ENCODE measurements at regions not wholly inside any gene's neighbourhood (a gene's known extent, or its start where the extent isn't known, plus 50 kb on each side); places are given as distances from the start of the nearest gene placed in this dataset.

- TF ChIP-seq EZH2 (IDR thresholded peaks at IDR 0.05; ENCODE audit: borderline replicate concordance, low read length) = no peak
- TF ChIP-seq, protein P1, sequence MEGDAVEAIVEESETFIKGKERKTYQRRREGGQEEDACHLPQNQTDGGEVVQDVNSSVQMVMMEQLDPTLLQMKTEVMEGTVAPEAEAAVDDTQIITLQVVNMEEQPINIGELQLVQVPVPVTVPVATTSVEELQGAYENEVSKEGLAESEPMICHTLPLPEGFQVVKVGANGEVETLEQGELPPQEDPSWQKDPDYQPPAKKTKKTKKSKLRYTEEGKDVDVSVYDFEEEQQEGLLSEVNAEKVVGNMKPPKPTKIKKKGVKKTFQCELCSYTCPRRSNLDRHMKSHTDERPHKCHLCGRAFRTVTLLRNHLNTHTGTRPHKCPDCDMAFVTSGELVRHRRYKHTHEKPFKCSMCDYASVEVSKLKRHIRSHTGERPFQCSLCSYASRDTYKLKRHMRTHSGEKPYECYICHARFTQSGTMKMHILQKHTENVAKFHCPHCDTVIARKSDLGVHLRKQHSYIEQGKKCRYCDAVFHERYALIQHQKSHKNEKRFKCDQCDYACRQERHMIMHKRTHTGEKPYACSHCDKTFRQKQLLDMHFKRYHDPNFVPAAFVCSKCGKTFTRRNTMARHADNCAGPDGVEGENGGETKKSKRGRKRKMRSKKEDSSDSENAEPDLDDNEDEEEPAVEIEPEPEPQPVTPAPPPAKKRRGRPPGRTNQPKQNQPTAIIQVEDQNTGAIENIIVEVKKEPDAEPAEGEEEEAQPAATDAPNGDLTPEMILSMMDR (conservative IDR thresholded peaks at IDR 0.05 in 1 of 2, IDR thresholded peaks at IDR 0.05 in 1 of 2; ENCODE audit: extremely low read depth in 1 of 2, insufficient read depth in 1 of 2, low read depth in 1 of 2, low read length in 2 of 2) = no peak
Measured at GRCh38 chr16:8430401-8430800, 159.9 kb downstream of the TMEM114 start.
